GM18499 (cell line): ENCODE measurements at regions not wholly inside any gene's neighbourhood (a gene's known extent, or its start where the extent isn't known, plus 50 kb on each side); places are given as distances from the start of the nearest gene placed in this dataset.

ENCODE experiments used
- ATAC-seq: cut with Tn5 transposase; IDR thresholded peaks from one replicate; pipeline ENCODE4 v1.9.1; 2021; ENCODE audit warnings: moderate number of reproducible peaks; ENCODE audit not compliant: insufficient read depth, unreplicated experiment

DNA sequence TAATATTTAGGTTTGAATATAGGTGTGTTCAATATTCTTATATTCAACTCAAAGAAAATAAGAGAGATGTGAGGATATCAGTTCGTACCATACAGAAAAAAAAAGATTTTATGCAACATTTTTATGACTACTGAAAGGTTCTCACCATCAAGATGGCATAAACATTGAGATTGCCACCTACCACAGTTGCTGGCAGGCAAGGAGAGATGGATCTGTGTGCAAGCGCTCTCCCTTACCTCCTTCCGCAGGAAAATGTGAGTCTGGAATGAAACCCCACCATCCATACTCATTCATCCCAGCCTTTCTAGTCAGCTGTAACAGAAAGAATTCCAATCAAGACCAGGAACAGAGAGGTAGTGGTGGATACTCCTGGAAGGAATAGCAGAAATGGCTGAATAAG, 376.9 kb downstream of the PPP3CA start:
- no peak for ATAC-seq

DNA sequence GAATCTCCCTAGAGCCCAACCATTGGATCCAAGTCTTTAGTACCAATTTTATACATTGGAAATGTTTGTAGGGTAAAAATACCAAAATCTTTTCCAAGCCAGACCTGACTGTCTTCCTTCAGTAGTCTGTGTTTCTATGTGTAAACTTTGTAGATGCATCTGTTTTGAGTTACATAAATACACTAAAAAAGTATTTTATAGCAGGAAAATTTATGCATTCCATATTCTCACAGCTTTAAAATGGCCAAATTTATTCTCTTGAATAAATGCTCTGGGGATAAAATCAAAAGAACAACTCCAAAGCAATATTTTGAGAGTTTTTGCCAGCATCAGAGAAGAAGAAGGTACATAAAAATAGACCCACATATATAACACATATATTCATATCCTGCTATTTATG, 377.4 kb downstream of the PPP3CA start:
- ATAC-seq = no peak

DNA sequence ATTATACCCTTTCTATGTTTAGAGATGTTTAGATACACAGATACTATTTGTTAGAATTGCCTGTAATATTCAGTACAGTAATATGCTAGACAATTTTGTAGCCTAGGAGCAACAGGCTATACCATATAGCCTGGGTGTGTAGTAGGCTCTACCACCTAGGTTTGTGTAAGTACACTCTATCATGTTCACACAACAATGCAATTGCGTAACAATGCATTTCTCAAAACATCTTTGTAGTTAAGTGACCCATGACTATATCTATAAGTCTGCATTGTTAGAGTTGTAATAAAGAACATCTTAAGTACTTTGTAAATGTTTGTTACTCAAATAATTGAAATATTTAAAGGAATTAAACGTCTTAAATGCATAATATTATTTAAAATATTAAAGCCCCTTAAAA, 379.3 kb downstream of the PPP3CA start:
- no peak for ATAC-seq

DNA sequence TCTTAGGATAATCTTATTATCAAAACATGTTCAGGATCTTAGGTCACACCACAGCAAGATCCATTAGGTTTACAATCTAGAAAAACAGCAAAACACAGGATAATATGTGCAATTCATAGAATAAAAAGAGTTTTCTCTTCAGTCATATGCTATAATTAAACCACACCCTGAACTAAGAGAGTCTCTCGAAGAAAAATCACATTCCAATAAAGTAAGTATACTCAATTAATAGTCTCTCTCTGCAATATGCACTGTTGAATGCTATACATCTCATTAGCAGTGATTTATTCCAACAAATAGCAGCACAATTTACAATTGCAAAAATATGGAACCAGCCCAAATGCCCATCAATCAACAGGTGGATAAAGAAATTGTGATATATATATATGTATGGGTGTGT, 383.7 kb downstream of the PPP3CA start:
- no peak for ATAC-seq

DNA sequence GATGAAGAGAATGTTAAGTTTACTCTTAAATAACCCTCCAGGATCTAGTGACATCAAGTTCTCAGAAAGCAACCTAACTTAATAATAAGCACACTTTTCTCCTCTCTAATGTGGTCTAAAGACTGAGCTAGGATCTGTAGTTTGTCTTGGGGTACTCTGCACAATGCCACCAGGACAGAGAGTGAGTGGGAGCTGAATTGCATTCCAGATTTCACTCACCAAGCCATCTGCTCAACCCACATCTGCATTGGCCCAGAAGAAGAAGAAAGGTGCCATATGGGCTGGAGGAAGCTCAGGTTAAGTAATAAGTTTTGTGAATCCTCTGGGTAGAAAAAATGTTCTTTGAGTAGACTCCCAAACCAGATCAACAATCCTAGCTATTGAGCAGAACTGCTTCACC, 384.6 kb downstream of the PPP3CA start:
- no peak for ATAC-seq

DNA sequence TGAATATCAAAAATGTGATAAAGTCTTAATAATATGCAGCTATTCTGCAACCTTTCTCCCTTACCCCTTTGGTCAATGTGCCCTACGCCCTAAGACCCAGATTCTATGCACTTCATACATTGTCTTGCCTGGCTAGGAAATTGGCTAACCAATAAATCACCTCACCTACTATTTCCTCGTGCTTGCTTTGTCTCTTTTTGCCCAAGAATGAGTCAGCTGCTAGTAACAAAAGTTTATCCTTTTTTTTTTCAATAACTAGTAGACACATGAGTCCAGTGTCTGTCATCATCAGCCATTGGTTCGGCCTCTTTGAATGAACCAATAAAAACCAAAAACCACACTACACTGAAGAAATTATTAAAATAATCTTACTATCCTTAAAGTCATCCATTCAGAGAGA, 387.1 kb downstream of the PPP3CA start:
- ATAC-seq = no peak

DNA sequence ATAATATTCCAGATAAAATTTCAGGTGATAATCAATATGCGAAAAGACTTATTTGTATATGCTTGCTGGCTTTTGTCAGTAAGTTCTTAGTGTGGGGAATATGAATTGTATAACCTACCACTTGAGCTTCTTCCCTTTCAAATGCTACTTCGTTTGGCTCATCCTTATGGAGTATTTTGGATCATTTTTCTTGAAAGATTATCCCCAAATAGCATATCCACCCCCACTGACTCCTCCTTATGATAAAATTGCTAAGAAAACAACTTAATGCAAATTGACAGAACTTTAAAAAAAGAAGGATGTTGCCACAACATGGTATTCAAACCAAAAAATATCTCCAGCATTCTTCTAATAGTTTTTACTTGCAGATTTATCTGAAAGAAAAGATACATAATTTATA, 393.3 kb downstream of the PPP3CA start:
- ATAC-seq = no peak

DNA sequence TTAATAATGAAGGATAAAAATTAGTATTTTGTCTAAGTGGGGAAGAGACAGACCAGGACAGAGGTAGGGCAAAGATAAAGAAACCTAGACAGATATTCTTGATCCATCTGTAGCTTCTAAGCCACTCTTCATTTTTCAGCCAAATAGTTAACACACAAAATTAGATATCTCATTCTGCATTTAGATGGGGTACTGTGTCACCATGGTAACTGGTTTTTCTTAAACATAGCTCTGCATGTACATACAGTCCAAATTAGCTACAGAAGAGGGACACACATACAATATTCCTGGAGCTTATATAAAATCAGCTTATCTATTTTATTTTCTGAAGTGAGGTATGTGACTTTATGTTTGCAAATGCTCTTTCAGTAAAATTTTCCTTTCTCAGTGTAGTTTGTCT, 393.7 kb downstream of the PPP3CA start:
- no peak for ATAC-seq

DNA sequence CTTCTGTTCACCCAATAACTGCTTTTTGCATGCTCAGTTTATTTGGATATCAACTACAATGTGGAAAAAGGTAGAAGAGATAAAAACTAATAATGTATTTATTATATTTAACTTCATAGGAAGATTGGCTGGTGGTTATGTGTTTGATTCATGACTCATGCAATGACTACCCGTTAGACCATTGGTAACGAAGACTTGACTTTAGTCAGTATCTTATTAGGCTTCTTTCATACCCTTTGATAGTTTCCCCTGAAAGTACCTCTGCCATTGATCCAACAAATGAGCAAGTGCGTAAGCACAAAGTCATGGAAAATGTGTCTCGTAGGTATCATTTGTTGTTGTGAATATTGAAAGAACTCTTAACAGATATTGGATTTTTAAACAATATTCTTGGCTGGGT, 394.7 kb downstream of the PPP3CA start:
- no peak for ATAC-seq

DNA sequence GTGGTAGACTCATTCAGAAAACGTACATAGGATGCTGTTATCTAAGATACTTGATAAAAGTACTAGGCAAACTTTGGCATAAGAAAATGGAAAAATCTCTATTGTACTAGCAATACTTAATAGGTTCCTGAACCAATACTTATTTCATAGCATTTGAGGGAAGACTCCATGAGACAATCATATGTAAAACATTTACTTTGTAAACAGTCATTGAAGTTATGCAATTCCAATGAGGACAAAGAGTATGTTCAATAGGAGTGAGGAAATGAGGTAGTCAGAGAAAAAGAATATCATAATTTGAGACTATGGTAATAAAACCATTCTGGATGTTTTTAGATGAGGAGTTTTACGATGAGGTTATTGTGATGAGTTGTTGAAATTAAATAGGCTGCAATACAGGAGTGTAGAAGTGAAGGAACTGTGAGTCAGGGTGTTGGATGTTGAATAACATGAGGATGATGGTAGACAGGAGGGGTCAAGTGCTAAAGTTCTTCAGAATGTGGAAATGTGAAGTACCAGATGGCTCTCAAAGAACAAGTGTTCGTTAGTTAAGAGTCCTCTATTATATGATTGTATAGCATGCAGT, 397.9 kb downstream of the PPP3CA start:
- ATAC-seq = no peak

DNA sequence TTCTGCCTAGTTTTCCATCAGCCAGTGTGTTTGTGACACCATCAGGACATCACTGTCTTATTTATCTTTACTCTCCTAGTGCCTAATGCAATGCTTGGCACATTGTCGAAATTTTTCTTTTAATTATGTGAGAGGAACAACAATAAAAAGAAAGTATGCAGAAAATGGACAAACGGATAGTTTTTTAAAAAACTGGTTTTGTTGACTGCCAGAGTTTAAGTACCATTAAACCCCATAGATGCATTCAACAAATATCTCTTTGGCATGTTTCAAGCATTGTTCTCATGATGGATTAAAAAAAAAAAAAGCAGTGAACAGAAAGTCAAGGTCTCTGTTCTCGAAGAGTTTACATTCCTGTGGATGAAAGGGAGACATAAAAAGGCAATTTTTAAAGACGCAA, 398.4 kb downstream of the PPP3CA start:
- no peak for ATAC-seq

DNA sequence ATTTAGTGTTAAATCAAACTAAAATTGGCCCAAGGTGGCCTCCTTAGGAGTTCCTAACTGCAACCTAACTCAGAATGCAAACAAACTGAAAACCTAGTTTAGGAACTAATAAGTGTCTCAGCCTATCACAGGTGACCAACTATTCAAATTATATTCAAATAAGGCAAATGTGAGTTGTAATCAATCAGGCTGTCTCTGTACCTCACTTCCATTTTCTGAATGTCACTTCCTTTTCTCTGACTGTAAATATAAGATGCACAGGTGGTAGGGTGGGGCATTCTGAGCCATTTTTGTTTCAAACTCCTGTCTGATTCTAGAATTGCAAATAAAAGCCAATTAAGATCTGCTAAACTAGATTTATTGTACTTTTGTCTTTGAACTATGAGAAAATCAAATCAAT, 401.5 kb downstream of the PPP3CA start:
- ATAC-seq = no peak

DNA sequence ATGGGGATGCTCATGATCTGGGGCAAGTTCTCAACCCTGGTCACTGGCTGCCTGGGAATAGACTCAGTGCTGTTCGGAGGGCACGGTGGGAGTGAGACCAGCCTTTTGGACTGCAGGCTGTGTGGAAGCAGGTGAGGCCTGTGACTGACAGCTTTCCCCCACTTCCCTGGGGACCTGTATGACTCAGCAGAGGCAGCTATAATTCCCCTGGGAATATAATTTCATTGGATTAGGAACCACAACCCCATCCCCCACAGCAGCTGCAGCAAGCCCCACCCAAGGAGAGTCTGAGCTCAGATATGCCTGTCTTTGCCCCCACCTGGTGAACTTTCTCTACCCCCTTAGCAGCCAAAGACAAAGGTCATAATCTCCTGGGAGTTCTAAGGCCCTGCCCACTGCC, 408.6 kb downstream of the PPP3CA start:
- ATAC-seq = no peak

DNA sequence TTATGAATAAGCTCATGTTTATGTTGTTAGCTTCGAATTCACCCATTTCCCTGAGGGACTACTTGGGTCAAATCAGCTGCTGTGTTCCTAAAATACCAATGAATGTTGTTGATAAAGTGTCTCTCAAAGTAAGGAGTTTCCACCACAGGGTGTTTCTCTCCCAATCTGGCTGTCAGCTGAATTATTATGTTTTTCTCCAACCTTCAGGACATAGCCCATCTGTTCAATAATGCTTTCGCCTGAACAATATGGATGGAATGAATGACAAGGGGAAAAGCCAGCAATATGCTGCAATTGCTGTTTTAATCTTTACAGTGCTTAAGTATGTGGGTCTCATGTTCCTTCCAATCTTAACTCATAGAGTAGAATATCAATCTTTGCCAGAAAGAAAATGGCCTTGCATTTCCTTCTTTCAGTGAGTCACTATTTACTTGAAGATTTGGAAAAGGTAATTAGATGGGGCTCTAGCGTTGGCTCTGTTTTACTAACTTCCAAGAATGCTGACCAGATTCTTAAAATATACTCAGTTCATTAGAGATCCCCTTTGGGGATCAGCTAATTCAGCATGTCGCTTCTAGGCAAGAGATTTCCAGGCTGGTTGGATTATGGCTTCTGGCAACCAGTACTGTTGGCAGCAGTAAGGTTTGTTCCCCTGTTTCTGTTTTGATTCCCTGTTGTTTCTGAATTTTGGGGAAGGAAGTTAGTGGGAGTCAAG, 410.5 kb downstream of the PPP3CA start:
- no peak for ATAC-seq

DNA sequence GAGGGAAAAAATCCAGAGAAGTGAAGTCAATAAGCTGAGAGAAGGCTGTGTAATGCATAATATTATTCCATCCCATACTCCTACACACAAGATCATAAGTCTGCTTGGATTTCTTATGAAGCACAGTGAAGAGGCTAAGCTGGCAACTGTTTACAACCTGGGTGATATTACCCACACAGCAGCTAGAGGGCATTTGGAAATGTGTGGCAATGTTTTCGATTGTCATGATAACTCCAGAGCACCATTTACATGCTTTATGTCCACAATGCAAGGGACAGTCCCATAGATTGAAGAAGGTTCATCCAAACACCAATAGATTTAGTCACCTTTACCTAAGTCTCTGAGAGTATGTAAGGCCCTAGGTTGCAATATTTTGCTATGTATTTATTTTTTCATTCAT, 412.2 kb downstream of the PPP3CA start:
- ATAC-seq = no peak

DNA sequence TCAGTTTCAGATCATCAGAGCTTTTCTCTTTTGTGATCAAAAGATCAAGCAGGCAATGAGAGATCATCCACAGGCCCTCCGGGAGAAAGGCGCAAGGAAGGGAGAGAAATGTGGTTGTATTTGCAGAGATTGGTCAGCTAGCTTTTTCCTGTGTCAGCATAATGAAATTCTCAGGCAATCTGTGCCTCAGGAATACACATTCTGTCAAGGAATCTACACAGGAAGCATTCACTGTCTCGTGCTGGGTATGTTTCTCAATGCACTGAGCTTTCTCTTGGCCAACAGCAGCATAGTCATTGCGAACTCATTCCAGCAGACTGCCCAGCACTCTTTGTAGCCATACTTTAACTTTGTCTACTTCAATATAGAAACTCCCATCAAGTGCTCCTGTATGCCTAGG, 413.7 kb downstream of the PPP3CA start:
- ATAC-seq = no peak

DNA sequence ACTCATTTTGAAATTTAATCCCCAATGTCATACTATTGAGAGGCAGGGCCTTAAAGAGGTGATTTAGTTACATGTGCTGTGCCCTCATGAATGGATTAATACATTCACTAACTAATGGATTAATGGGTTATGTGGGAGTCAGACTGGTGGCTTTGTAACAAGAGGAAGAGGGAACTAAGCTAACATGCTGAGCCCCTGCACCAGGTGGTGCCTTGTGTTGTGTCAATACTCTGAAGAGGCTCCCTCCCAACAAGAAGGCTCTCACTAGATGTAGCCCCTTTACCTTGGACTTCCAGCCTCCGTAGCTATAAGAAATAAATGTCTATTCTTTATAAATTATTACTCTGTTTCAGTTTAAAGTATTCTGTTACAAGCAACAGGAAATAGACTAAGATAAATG, 411.9 kb upstream of the EMCN start:
- no peak for ATAC-seq

DNA sequence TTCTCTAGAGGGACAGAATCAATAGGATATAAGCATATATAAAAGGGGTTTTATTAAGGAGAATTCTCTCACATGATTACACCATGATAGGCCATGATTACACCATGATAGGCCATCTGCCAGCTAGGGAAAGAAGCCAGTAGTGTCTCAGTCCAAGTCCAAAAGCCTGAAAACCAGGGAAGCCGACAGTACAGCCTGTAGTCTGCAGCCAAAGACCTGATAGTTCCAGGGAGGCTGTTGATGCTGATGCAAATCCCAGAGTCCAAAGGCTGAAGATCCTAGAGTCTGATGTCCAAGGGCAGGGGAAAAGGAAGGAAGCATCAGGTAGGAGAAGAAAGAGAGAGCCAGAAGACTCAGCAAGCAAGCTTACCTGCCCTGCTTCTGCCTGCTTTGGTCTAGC, 411.3 kb upstream of the EMCN start:
- no peak for ATAC-seq

DNA sequence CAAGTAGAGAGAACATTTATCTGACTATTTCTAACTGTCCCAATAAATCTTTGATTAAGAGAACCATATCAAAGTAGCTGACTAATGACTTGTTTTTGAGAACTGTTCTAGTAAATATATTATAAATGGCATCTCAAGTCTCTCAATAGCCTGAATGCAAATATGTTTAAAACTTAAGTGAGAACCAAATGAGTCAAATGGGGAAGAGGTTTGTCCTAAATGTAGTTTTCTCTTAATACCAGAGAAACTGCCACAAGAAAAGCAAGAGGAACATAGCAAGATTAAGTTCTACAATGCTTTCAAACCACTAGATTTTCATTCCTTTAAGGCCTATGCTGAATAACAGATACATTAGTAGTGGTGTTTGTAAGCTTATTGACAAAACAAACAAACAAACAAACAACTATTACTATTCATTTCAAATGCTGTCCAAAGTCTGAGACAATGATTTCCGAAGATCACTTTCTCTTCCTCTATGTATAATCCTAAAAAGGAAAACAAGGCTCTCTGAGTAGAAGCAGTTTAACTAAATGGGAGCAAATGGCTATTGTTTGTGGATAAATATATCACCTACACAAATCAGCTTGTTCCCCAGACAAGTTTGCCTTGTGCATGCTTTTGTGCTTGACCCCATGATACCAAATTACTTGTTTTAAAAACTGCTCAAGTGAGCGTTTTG, 408.4 kb upstream of the EMCN start:
- peak; percentile 75 for ATAC-seq

DNA sequence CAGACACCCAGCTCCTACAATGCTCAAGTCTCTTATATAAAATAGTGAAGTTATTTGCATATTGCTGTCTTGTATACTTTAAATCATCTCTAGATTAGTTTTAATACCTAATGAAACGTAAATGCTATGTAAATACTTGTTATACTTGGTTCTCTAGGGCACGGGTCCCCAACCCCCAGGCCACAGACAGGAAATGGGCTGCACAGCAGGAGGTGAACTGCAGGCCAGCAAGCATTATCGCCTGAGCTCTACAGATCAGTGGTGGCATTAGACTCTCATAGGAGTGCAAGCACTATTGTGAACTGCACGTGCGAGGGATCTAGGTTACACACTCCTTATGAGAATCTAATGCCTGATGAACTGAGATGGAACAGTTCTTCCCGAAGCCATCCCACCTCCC, 395.9 kb upstream of the EMCN start:
- no peak for ATAC-seq

DNA sequence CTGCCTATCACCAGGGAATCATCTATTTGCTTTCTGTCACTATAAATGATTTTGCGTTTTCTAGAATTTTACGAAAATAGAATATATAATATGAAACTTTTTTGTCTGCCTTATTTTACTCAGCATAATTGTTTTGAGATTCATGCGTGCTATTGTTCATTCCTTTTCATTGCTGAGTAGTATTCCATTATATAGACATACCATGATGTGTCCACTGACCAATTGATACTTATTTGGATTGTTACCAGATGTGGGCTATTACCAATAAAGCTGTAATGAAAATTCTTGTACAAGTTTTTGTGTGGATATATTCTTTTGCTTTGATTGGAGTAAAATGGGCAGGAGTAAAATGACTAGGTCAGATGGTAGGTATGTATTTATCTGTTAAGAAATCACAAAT, 390.7 kb upstream of the EMCN start:
- ATAC-seq = no peak
